A673 (cell line): ENCODE measurements at regions not wholly inside any gene's neighbourhood (a gene's known extent, or its start where the extent isn't known, plus 50 kb on each side); places are given as distances from the start of the nearest gene placed in this dataset.

Experiments
- BruUV-seq: library from RNA; stranded (reverse); fragments of 400-500 nt; replicated peaks from 2 replicates; lab custom pipeline; 2021; lab: Mats Ljungman, UMichigan
- CTCF ChIA-PET: fragments of 300-600 bp; sonication (Branson Sonifier 250); formaldehyde crosslinking; loops from one replicate; lab custom pipeline; 2022; ENCODE audit warnings: antibody characterized with exemption; lab: Charles Lee
- POLR2A ChIA-PET: fragments of 300-600 bp; sonication (Branson Sonifier 250); formaldehyde crosslinking; loops from one replicate; lab custom pipeline; 2022; ENCODE audit warnings: antibody characterized with exemption; ENCODE audit not compliant: low non-redundant PET; lab: Charles Lee
- DNase-seq: peaks from one replicate; pipeline ENCODE4 v3.0.0-alpha.2; 2015; ENCODE audit warnings: low spot score
- H3K27ac ChIP-seq: fragments of 200-600 bp; sonication (generic); 2 replicates; pipeline ENCODE4 v1.5.1; 2016; ENCODE audit warnings: mixed run types, low read depth, mild to moderate bottlenecking, mixed read lengths, antibody characterized with exemption, low read length; ENCODE audit not compliant: poor library complexity, severe bottlenecking
- H3K27me3 ChIP-seq: fragments of 200-600 bp; sonication (generic); replicated peaks from 2 replicates; pipeline ENCODE4 v1.6.1; 2017; ENCODE audit warnings: mixed run types, low read depth, mild to moderate bottlenecking, mixed read lengths, antibody characterized with exemption, low read length; ENCODE audit not compliant: insufficient read depth, poor library complexity
- H3K36me3 ChIP-seq: fragments of 200-600 bp; sonication (generic); 2 replicates; pipeline ENCODE4 v1.6.1; 2016; ENCODE audit warnings: mixed run types, mild to moderate bottlenecking, mixed read lengths, antibody characterized with exemption, low read length; ENCODE audit not compliant: insufficient read depth, poor library complexity, severe bottlenecking
- H3K4me1 ChIP-seq: fragments of 200-600 bp; sonication (generic); 2 replicates; pipeline ENCODE4 v1.6.1; 2017; ENCODE audit warnings: mixed run types, mild to moderate bottlenecking, mixed read lengths, antibody characterized with exemption, low read length; ENCODE audit not compliant: insufficient read depth, poor library complexity, severe bottlenecking
- H3K4me3 ChIP-seq: fragments of 200-600 bp; sonication (generic); 2 replicates; pipeline ENCODE4 v1.5.1; 2016; ENCODE audit warnings: low read depth, mixed run types, mild to moderate bottlenecking, mixed read lengths, low read length; ENCODE audit not compliant: poor library complexity, severe bottlenecking
- H3K9me3 ChIP-seq: fragments of 200-600 bp; sonication (generic); 2 replicates; pipeline ENCODE4 v1.6.1; 2016; ENCODE audit warnings: mixed run types, low read depth, mild to moderate bottlenecking, mixed read lengths, antibody characterized with exemption, low read length; ENCODE audit not compliant: poor library complexity, severe bottlenecking
- CTCF ChIP-seq: fragments of 300-800, 200-600 bp; sonication (generic); conservative IDR thresholded peaks from 2 replicates; pipeline ENCODE4 v1.5.1; 2017; ENCODE audit warnings: low read depth, mild to moderate bottlenecking, antibody characterized with exemption, low read length, moderate library complexity, mixed read lengths
- EZH2 ChIP-seq: fragments of 200-600 bp; sonication (generic); IDR thresholded peaks from 2 replicates; pipeline ENCODE4 v1.6.1; 2017; ENCODE audit warnings: borderline replicate concordance, low read depth, mild to moderate bottlenecking, mixed read lengths, antibody characterized with exemption, low read length; ENCODE audit not compliant: poor library complexity, severe bottlenecking
- intact Hi-C: fragments of 100-400 bp; cut with micrococcal nuclease; formaldehyde crosslinking; loops from one replicate; pipeline ENCODE4 v1.10.0; 2022; ENCODE audit not compliant: unreplicated experiment

GRCh38 chr1:182263706-182264105 lies 127.9 kb downstream of the GLUL start:
- POLR2A ChIA-PET = no interaction called here
- intact Hi-C loops = no loop called here
- BruUV-seq = no TSS peak

GRCh38 chr1:182262425-182262824 lies 129.2 kb downstream of the GLUL start:
- POLR2A ChIA-PET = no interaction called here
- Histone ChIP-seq H3K4me3 (no peak overlapping the region), H3K4me1 (no peaks in the 10 kb centered on the region), H3K9me3 (no peaks in the 10 kb centered on the region), H3K27ac (no peak overlapping the region), H3K36me3 (no peaks in the 10 kb centered on the region), H3K27me3 (no peaks in the 10 kb centered on the region)
- no peak for DNase-seq
- CTCF ChIA-PET = no interaction called here
- TF ChIP-seq EZH2 (no peak), CTCF (no peak)
- BruUV-seq = no TSS peak
- intact Hi-C loops = no loop called here

More at GRCh38 chr1:182263706-182264105, 127.9 kb downstream of the GLUL start:
- H3K9me3 ChIP-seq = no peaks in the 10 kb centered on the region
- no peak for DNase-seq
- TF ChIP-seq EZH2 = no peak
- TF ChIP-seq CTCF = no peak
- peaks cover 3% of the 10 kb centered on the region for H3K27me3 ChIP-seq
- H3K36me3 ChIP-seq = no peaks in the 10 kb centered on the region
- CTCF ChIA-PET = no interaction called here
- no peak overlapping the region for H3K4me3 ChIP-seq
- no peak overlapping the region for H3K27ac ChIP-seq
- H3K4me1 ChIP-seq = no peaks in the 10 kb centered on the region

- CTCF ChIA-PET = no interaction called here
- BruUV-seq = no TSS peak
- intact Hi-C loops = no loop called here
- H3K4me1 ChIP-seq = no peaks in the 10 kb centered on the region
- no peaks in the 10 kb centered on the region for H3K9me3 ChIP-seq
- H3K36me3 ChIP-seq = no peaks in the 10 kb centered on the region
- no peak for DNase-seq
- H3K27me3 ChIP-seq = no peaks in the 10 kb centered on the region
- H3K4me3 ChIP-seq = no peak overlapping the region
- no peak overlapping the region for H3K27ac ChIP-seq
- TF ChIP-seq CTCF (no peak), EZH2 (no peak)
- POLR2A ChIA-PET = no interaction called here
Measured at GRCh38 chr1:182261655-182262054, 129.9 kb downstream of the GLUL start.
